ENCODE measurements at regions not wholly inside any gene's neighbourhood (a gene's known extent, or its start where the extent isn't known, plus 50 kb on each side); places are given as distances from the start of the nearest gene placed in this dataset.

DNA sequence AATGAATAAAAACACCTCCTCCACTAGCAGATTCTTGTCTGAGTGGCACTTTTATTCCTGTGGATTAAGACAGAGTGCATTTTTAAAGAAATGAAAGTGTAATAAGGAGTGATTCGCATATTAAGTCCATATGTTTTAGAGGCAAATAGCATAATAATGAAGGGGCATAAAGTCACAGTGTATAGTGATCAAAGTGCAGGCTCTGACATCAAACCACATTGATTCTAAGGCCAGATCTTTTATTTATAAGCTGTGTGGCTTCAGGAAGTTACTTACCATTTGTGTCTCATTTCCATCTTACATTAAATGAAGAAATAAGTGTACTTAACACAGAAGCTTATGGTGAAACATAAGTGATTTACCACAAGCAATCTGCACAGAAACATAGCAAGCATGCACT is 332.8 kb downstream of the GASK1B start:
- TF ChIP-seq, protein P1, sequence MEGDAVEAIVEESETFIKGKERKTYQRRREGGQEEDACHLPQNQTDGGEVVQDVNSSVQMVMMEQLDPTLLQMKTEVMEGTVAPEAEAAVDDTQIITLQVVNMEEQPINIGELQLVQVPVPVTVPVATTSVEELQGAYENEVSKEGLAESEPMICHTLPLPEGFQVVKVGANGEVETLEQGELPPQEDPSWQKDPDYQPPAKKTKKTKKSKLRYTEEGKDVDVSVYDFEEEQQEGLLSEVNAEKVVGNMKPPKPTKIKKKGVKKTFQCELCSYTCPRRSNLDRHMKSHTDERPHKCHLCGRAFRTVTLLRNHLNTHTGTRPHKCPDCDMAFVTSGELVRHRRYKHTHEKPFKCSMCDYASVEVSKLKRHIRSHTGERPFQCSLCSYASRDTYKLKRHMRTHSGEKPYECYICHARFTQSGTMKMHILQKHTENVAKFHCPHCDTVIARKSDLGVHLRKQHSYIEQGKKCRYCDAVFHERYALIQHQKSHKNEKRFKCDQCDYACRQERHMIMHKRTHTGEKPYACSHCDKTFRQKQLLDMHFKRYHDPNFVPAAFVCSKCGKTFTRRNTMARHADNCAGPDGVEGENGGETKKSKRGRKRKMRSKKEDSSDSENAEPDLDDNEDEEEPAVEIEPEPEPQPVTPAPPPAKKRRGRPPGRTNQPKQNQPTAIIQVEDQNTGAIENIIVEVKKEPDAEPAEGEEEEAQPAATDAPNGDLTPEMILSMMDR (IDR thresholded peaks at IDR 0.05), result no peak
- no peak for TF ChIP-seq POLR2AphosphoS5 (IDR thresholded peaks at IDR 0.05; ENCODE audit: low read depth, low read length)
- TF ChIP-seq RAD21 (IDR thresholded peaks at IDR 0.05; ENCODE audit: low read length), result no peak
- no peak for TF ChIP-seq EZH2phosphoT487 (IDR thresholded peaks at IDR 0.05; ENCODE audit: borderline replicate concordance, low read depth)
- no peak for TF ChIP-seq YY1 (IDR thresholded peaks at IDR 0.05; ENCODE audit: low read depth)
- TF ChIP-seq FOXJ3 (CRISPR knock-in tag; IDR thresholded peaks at IDR 0.05), result no peak
- no peak for TF ChIP-seq CHD2 (IDR thresholded peaks at IDR 0.05; ENCODE audit: low read length, partially characterized antibody)
- TF ChIP-seq ELF1 (IDR thresholded peaks at IDR 0.05), result no peak
- TF ChIP-seq, protein P2, sequence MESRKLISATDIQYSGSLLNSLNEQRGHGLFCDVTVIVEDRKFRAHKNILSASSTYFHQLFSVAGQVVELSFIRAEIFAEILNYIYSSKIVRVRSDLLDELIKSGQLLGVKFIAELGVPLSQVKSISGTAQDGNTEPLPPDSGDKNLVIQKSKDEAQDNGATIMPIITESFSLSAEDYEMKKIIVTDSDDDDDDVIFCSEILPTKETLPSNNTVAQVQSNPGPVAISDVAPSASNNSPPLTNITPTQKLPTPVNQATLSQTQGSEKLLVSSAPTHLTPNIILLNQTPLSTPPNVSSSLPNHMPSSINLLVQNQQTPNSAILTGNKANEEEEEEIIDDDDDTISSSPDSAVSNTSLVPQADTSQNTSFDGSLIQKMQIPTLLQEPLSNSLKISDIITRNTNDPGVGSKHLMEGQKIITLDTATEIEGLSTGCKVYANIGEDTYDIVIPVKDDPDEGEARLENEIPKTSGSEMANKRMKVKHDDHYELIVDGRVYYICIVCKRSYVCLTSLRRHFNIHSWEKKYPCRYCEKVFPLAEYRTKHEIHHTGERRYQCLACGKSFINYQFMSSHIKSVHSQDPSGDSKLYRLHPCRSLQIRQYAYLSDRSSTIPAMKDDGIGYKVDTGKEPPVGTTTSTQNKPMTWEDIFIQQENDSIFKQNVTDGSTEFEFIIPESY (IDR thresholded peaks at IDR 0.05; ENCODE audit: borderline replicate concordance, low read depth), result no peak
- TF ChIP-seq, protein P3, sequence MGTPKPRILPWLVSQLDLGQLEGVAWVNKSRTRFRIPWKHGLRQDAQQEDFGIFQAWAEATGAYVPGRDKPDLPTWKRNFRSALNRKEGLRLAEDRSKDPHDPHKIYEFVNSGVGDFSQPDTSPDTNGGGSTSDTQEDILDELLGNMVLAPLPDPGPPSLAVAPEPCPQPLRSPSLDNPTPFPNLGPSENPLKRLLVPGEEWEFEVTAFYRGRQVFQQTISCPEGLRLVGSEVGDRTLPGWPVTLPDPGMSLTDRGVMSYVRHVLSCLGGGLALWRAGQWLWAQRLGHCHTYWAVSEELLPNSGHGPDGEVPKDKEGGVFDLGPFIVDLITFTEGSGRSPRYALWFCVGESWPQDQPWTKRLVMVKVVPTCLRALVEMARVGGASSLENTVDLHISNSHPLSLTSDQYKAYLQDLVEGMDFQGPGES (IDR thresholded peaks at IDR 0.05; ENCODE audit: low read depth, low read length), result no peak
- TF ChIP-seq EP300 (IDR thresholded peaks at IDR 0.05; ENCODE audit: borderline replicate concordance in 1 of 2, low read depth in 1 of 2, low read length in 1 of 2), result no peak
- no peak for TF ChIP-seq NFIC (IDR thresholded peaks at IDR 0.05; ENCODE audit: borderline replicate concordance)
- TF ChIP-seq TAF1 (IDR thresholded peaks at IDR 0.05; ENCODE audit: borderline replicate concordance, low read depth, low read length), result no peak
- TF ChIP-seq NRF1 (IDR thresholded peaks at IDR 0.05; ENCODE audit: low read depth, low read length), result no peak
